Hypothalamus (tissue), 51 donors: ENCODE measurements at regions not wholly inside any gene's neighbourhood (a gene's known extent, or its start where the extent isn't known, plus 50 kb on each side); places are given as distances from the start of the nearest gene placed in this dataset.

Experiments used
- DNase-seq, 51 donors: peaks; one replicate each; lab custom pipeline; 2025; lab: John Stamatoyannopoulos, UW

DNA sequence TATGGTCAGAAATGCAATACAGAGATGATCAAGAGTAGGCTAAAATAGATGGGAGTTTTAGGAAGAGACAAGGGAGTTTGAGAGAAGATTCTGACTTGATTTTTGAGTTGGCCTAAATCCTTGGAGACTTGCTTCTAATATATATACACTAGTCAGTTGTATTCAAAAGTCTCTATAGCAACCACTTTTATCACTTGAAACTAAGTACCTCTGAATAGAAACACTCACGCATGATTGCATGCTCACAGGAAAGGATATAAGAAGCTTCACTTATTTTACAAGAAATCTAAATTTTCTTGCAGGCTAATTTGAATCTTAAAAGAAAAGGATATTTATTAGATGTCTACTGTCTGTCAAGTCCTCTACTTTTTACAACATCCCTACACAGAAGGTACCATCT is 316.8 kb downstream of the SNAPC1 start:
- no peak for DNase-seq

DNA sequence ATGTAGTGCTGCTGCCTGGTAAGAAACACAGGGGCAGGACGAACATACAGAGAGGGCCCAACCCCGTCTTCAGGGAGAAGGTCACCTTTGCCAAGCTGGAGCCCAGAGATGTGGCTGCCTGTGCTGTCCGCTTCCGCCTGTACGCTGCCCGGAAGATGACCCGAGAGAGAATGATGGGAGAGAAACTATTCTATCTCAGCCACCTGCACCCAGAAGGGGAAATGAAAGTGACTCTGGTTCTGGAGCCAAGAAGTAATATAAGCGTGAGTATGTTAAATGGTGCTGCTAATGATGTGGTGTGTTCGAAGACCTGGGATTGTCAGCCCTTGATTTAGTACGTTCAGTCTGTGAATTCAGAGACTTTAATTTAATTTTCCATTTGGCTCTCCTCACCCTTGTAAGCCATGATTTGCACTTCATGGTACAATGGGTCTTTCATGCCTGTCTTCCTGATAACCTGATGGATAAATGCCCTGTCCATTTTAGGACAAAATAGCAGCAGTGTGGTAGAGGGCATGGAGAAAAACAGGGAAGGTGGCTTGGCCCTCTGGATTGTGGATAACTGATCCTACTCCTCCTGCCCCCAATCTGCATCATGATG is 318.9 kb downstream of the SNAPC1 start:
- DNase-seq: no peak

DNA sequence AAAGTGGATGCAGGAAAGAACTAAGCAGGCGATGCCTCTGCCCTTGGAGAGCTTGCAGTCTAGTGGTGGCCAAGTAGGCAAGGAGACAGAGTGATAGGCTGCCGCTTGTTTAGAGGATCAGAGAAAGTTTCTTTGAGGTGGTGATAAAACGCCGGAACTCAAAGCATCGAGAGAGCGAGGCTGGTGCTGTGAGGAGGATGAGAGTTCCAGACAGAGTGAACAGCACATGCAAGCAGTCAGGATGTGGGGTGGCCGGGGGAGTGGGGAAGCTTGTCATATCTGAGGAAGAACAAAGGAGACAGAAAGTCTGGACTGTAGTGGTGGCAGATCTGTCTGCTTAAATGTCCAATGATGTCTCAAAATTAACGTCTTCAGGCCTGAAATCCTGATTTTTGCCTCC is 319.7 kb downstream of the SNAPC1 start:
- DNase-seq: no peak

DNA sequence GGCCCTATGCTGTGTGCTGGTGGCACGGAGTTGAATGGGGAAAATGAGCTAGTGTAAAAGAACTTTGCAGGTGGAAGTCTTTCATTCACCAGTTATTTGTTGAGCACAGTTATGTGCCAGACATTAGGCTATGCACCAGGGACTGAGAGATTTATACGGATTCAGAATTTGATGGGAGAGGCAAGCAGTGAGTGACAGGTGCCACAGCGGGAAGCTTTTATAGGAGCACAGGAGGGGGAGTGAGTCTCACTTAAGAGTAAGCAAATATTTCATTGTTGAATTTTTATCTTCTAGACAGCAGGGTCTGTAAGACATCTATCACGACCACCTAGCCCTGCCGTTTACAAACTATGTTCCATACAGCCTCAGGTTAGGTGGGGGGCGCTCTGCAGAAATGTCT is 320.6 kb downstream of the SNAPC1 start:
- DNase-seq: no peak

- peak in 37 of 51 donors; percentile 3 to 71 (median 36) for DNase-seq
Measured at GRCh38 chr14:62084020-62084419, 321.8 kb downstream of the SNAPC1 start.

DNA sequence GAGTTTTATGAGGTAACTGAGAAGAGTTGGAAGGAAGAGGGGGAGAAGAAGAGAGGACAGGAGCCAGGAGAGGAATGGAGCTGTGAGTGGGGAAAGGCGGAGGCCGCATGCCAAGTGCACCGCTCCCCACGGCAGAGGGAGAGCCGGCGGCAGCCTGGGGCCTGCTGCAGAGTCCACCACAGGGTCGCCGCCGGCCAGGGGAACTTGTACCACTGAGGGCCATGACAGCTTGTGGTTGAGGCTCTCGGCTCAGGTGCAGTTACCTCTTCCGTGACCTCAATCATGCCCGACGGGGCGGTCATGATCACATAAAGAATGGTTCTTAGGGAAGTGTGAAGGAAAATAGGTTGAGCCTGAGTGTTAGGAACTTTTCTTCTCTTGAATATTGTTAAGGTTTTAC is 325.0 kb downstream of the SNAPC1 start:
- DNase-seq: no peak

DNA sequence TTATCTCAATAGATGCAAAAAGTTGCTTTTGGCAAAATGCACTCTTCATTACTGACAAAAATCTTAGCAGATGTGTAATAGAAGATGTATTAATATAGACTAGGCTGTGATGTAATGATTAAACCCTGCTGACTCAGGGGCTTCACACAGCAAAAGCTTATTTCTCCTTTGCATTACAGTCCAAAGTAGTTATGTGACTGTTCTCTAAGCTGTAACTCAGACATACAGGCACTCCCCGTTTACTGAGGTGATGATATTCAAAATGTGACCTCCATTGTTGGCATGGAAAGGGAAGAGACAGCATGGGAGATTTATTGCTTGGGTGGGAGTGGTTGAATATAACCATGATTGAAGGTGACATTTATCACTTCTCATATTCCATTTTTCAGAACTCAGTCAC is 331.5 kb downstream of the SNAPC1 start:
- no peak for DNase-seq

DNA sequence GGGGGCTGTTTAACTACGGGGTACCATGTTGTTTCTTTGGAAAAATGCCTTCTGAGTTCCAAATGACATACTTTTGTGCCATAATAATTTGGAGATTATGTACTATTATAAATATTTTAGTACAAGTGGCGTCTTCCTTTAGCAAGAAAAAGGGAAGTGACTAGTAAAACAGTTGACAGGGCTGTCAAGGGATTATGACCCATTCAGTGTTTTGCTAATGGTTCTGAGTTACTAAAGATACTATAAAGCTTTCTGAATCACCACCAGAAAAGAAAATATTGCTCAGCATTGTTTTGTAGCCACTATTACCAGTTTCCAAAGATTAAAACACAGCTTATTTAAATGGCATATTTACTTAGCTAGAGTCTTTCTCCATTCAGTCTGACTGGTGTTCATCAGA is 334.9 kb downstream of the SNAPC1 start:
- DNase-seq: no peak

GRCh38 chr14:62097824-62098223 is 335.6 kb downstream of the SNAPC1 start:
- no peak for DNase-seq

DNA sequence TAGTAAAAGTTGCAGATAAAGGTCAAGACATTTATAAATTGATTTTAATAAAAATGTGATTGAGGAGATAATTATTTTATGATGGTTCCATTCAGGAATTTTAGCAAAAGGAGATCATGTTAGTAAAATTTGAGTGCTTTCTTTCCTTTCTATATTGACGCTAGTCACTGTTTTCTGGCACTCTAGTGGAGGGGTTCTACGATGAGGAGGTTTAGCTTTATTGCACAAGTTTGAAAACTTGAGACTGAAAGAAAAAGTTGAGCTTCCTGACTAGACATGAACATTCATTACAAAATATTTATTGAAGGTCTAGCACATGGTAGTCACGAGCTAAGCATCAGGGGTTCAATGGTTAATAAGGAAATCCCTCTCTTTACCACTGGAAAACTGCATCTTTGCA is 336.1 kb downstream of the SNAPC1 start:
- no peak for DNase-seq

- no peak for DNase-seq
Measured at GRCh38 chr14:62099091-62099490, 336.9 kb downstream of the SNAPC1 start.

DNA sequence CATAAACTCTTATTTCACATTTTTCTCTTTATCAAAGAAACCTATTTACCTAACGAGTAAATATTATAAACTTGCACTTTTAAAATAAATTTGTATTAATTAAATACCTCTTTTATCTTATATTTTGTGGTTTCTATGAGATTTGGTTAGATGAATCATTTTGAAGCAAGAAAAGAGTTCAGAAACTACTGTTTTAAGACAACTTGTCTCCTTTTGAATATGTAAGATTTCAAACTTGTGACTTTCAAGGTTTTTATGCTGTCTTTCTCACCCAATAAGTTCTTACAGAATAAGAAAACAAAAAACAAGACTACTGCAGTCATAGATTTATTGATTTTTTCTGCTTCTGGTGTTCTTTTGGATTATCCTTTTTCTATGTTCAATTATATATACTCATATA is 339.0 kb downstream of the SNAPC1 start:
- DNase-seq: no peak

GRCh38 chr14:62101673-62102348 is 339.6 kb downstream of the SNAPC1 start:
- DNase-seq: peak in 1 of 51 donors; percentile 5

GRCh38 chr14:62102349-62102725 is 340.1 kb downstream of the SNAPC1 start:
- DNase-seq: no peak

DNA sequence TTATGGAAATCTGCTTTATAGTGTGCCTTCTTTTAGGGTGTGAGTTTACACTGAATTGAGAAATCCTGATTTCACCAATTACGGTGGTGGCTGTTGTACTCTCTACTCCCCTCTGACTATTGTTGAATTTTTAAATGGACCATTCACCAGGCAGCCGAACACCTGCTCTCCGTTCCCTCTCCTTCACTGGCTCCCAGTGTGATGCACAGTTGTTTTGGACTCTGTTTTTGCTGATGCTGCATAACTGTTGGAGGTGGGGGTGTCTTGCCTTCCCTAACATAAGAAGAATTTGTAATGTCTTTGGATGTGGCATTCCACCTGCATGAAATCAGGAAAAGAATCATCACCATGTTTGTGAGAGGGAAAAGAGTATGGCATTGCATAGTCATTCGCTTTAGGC is 341.2 kb downstream of the SNAPC1 start:
- DNase-seq: no peak

DNA sequence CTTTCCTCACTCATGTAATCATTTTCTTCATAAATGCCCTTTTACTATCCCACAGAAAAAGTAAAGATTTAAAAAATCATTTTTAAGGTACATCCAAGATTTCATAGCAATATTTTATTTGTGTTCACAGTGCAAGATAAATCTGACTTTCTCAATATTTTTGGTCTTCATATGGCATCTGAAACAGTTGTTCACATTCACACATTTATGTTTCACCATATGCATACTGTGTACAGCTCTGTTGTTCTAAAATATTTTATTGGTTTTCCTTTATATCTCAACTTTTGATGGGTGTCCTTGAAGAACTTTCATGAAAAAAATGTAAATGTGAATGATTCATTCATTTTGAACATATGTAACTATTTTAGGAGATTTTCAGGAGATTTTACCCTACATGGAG is 348.7 kb downstream of the SNAPC1 start:
- no peak for DNase-seq

GRCh38 chr14:62117010-62117750 is 355.0 kb downstream of the SNAPC1 start:
- peak; percentile 15 to 89 (median 70) for DNase-seq

GRCh38 chr14:62117751-62118105 is 355.5 kb downstream of the SNAPC1 start:
- peak in 1 of 51 donors; percentile 61 for DNase-seq

DNA sequence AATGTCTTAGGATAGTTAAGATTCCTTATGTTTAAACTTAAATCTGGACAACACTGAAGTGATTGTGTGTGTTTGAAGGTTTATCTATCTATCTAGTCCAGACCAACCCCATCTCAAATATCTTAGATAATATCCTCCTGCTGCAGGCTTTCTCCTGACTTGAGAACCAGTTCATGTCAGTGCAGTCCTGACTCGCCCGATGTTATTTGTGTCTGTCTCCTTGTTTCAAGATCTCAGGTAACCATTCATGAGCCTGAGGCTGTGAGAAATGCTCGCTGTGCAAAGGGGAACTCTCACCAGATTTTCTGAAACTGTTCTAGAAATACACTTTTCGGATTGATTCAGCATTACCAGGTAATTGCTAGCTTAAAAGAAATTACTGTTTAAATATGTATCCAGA is 356.2 kb downstream of the SNAPC1 start:
- DNase-seq: peak in 1 of 51 donors; percentile 30

DNA sequence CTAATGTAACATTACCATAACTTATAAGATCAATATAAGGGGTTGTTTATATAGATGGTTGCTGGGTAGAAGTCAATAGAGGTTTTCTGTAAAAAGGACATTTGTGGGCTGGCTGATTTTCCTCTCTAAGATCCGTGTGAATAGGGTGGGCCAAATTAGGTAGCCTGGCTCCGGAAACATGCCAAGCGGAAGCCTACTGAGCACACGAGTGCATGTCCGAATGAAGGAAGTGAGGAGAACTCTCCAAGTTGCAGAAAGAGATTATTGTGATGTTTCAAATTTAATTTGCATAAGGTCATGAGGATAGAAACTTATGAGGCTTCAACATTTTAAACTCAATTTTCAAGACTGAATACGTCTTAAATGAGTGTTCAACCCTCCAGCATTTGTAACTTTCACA is 356.7 kb downstream of the SNAPC1 start:
- DNase-seq: peak in 1 of 51 donors; percentile 19

- DNase-seq: no peak
Measured at GRCh38 chr14:62123961-62124360, 361.7 kb downstream of the SNAPC1 start.

- no peak for DNase-seq
Measured at GRCh38 chr14:62125793-62126192, 363.6 kb downstream of the SNAPC1 start.
